A673 (cell line): ENCODE measurements at regions not wholly inside any gene's neighbourhood (a gene's known extent, or its start where the extent isn't known, plus 50 kb on each side); places are given as distances from the start of the nearest gene placed in this dataset.

Source experiments
- EZH2 ChIP-seq: fragments of 200-600 bp; sonication (generic); IDR thresholded peaks from 2 replicates; pipeline ENCODE4 v1.6.1; 2017; ENCODE audit warnings: borderline replicate concordance, low read depth, mild to moderate bottlenecking, mixed read lengths, antibody characterized with exemption, low read length; ENCODE audit not compliant: poor library complexity, severe bottlenecking
- TF ChIP-seq, protein P1 (sequence below): fragments of 300-800, 200-600 bp; sonication (generic); conservative IDR thresholded peaks from 2 replicates; pipeline ENCODE4 v1.5.1; 2017; ENCODE audit warnings: low read depth, mild to moderate bottlenecking, antibody characterized with exemption, low read length, moderate library complexity, mixed read lengths

DNA sequence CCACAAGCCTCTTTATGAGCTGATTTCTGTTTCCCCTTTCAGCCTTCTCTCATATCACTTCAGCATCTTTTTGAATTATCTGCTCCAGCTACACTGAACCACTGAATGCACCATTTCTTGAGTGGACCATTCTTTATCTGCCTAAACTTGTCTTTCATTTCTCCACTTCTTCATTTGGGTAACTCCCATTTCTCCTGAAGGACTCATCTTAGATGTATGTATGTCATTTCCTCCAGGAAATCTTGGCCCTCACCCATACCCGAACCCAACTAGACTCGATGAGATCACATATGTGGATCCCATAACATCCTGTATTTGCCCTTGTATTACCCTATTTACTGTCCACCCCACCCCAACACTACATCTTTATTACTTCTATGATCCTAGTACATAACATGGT is 249.8 kb downstream of the KIF4B start:
- TF ChIP-seq, protein P1, sequence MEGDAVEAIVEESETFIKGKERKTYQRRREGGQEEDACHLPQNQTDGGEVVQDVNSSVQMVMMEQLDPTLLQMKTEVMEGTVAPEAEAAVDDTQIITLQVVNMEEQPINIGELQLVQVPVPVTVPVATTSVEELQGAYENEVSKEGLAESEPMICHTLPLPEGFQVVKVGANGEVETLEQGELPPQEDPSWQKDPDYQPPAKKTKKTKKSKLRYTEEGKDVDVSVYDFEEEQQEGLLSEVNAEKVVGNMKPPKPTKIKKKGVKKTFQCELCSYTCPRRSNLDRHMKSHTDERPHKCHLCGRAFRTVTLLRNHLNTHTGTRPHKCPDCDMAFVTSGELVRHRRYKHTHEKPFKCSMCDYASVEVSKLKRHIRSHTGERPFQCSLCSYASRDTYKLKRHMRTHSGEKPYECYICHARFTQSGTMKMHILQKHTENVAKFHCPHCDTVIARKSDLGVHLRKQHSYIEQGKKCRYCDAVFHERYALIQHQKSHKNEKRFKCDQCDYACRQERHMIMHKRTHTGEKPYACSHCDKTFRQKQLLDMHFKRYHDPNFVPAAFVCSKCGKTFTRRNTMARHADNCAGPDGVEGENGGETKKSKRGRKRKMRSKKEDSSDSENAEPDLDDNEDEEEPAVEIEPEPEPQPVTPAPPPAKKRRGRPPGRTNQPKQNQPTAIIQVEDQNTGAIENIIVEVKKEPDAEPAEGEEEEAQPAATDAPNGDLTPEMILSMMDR = no peak
- TF ChIP-seq EZH2 = no peak
